Muscle of arm (tissue), 1 donor: ENCODE measurements at regions not wholly inside any gene's neighbourhood (a gene's known extent, or its start where the extent isn't known, plus 50 kb on each side); places are given as distances from the start of the nearest gene placed in this dataset.
A peak's percentile ranks its signal among the peaks of the same experiment; 100 is the strongest.
"Not testable (repeated sequence)": the region's sequence is repeated elsewhere in the genome, so short reads cannot be mapped to it uniquely, and the experiment has no call there.

ENCODE experiments used
- DNase-seq: peaks from one replicate; pipeline ENCODE4 v3.0.0-alpha.2; 2013

DNA sequence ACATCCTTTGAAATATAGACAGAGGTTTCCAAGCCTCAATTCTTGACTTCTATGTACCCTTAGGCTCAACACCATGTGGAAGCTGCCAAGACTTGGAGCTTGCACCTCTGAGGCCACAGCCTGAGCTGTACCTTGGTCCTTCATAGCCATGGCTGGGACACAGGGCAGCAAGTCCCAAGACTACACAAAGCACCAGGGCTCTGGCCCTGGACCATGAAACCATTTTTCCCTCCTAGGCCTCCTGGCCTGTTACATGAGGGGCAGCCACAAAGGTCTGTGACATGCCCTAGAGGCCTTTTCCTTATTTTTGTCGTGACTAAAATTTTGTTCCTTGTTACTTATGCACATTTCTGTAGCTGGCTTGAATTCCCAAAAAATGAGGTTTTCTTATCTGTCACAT lies 953.1 kb upstream of the ADGRL4 start:
- DNase-seq: no peak

DNA sequence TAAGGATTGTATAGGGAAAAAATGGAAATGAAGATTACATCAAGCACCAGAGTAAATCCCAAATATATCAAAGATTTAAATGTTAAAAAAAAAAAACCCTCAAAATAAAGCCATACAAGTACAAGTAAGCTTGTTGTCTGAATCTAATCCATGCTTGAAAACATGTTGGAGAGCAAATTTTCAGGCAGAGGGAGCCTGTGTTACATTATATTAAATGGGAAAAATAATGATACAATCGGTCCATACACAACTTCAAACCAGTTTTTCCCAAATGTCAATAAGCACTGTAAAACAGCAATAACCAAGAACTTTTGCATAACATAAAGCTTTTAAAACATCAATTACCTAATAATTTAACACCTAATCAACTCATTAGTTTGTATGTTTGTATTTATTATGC lies 949.4 kb upstream of the ADGRL4 start:
- peak; percentile 13 for DNase-seq

DNA sequence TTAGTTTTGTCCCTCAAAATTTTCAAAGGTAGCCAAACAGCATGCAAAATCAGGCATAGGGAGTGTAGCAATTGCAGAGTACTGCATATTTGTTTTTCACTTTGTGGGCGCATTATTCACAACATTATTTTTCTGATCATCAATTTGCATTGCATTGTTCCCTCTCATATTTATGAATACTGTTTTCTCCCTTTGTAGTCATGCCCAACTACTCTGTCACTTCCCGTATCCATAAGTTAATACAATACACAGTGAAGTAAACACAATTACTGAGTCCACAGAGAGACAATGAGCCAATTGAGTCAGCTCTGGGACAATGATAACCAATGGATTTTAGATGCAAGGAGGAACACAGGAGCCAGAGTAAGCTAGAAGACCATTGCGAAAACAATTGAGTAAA lies 944.0 kb upstream of the ADGRL4 start:
- no peak for DNase-seq

DNA sequence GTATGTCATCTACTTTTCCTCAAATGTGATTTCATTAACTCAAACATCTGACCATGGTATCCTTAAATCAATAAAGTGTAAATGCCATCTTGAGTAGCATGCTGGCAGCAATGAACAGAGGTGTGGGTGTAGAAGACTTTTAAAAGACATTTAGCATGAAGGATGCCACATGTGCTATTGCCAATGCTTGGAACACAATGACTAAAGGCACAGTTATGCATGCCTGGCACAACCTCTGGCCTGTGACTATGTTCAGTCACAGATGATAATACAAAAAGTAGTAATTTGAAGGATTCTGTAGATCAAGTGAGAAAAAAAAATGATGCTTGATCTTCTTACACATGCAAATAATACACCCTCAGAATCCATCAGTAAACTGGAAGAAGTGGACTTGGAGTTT lies 938.9 kb upstream of the ADGRL4 start:
- no peak for DNase-seq

- DNase-seq: no peak
Observed at GRCh38 chr1:79929356-79929755, 922.8 kb upstream of the ADGRL4 start.

DNA sequence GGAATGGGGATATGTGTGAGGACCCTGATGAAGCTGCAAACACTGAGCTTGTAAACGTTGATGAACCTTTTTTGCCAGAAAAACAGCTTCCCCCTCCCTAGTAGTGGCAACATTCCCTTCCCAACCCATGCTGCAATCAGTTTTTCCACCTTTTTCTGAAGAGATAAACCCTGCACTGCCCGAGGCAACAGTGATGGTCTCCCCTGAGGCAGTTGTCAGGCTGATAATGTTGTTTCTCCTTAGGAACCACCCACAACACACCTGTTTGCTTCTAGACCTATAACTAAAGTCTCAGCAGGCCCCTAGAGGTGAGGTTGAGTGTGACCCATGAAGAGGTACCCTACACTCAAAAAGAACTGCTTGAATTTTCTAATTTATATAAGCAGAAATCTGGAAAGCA lies 922.4 kb upstream of the ADGRL4 start:
- no peak for DNase-seq

DNA sequence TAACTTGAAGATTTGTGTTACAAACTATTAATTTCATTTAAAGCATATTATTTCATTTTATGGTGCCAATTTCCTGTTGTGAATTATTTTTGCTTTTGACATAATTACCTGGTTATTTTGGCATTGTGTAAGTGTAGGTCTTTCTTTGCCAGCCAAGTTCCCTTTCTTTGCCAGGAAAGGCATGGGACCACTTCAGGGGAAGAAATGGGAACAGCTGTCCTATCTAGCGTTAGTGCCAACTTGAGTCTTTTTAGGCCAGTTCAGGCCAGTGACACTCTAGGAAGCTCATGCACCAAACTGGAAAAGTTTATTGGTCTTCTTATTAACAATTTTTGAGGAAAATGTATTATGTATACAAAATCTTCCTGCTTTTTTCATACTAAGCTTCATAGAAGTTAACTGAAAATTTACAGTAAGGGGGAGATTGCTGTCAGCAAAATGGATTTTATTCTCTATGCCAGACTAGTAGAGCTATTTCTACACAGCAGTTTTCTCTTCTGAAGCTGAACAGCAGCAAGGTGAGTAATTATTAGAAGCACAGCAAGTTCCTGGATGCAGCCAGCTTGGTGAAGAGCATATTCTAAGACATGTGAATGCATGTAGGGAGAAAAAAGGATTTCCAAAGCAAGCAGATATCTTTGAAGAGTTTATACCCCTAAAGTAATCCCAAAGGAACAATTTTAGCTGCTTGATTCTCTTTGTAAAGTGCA lies 914.6 kb upstream of the ADGRL4 start:
- no peak for DNase-seq

DNA sequence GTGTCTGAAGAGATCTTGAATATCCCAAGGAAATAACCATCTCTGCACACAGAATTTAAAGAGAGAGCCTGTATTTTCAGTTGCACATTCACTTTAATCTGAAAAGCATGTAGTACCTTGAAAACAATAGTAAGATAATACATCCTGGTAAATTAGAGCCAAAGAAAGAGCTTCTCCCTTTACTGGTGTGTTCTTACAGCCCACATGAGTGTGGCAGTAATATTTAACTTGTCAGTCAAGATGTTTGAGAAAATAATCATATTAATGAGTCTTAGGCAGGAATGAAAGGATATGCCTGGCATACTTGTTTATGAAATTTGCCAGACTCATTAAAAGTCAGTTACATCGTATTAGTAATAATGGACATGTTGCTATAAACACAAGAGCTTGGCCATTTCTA lies 908.4 kb upstream of the ADGRL4 start:
- no peak for DNase-seq

GRCh38 chr1:79912813-79913212 lies 906.3 kb upstream of the ADGRL4 start:
- DNase-seq: no peak

DNA sequence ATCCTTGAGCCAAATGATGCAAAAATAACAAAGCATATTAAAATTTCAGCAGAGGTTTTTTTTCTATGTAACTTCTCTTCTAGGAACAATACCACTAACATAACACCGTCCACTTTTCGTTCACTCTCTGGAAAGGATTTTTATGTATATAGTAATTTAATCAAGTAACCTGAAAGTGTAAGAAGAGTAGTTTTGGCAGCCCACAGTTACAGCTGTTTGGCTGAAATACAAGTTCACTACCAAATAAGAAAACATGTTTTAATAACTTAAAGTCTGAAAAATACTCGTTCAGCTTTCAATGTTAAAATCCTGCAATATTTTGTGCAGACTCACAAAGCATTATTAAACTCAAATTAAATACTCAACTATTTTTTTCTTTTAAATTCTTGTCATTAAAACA lies 896.8 kb upstream of the ADGRL4 start:
- DNase-seq: peak; percentile 25

DNA sequence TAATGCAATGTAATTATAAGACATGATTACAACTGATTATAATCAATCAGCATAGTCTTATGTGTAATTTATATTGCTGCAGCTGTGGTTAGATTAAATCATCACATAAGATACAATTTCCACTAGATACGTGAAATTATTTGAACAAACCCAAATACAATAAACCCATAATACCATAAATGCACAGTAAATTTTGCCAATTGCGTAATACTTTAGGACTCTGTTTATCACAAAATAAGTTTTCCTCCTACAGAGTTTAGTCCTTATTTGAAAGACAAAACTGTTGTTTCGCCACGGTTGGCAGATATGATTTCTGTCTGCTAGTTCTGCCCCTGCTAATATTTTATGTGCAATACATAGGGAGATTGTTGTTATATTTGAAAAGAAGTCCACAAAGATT lies 895.9 kb upstream of the ADGRL4 start:
- no peak for DNase-seq

DNA sequence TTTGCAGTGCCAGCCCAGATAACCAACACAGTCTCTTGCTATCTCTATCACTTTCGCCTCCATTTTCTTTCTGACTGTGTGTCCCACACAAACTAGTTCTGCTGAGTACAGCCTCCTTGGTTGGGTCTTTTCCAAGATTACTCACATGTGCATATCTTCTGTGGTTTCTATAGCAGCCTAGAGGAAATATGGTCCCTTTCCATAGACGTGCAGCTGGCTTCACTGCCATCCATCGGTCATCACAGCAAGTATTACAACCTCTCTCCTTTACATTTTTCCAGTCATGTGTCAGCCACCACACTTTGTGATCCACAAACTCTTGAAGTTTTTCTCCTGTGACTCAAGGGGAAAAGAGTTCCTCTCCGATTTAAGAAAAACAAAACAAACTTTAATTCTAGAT lies 893.4 kb upstream of the ADGRL4 start:
- no peak for DNase-seq

- DNase-seq: no peak
Observed at GRCh38 chr1:79896140-79896539, 889.6 kb upstream of the ADGRL4 start.

GRCh38 chr1:79895573-79895972 lies 889.0 kb upstream of the ADGRL4 start:
- DNase-seq: no peak

DNA sequence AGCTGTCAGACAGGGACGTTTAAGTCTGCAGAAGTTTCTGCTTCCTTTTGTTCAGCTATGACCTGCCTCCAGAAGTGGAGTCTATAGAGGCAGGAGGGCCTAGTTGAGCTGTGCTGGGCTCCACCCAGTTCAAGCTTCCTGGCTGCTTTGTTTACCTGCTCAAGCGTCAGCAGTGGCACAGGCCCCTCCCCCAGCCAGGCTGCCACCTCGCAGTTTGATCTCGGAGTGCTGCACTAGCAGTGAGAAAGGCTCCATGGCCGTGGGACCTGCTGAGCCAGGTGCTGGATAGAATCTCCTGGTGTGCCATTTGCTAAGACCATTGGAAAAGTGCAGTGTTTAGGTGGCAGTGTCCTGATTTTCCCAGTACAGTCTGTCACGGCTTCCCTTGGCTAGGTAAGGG lies 887.6 kb upstream of the ADGRL4 start:
- DNase-seq: not testable (repeated sequence)

DNA sequence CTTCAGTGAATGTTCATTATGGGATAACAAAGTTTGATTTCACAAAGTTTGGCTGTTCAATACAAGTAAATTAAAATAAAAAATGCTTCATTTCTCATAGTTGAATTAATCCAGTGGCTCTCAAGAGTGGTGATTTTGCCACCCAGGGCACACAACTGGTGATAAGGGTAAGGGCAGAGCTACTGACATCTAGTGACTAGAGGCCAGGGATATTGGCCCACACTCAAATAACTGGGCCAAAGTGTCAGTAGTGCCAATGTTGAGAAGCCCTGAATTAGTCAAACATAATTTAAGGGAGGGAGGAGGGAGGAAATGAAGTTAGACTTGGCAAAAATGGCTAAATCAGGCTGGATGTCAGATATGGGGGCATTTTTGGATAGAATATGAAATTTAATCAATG lies 880.5 kb upstream of the ADGRL4 start:
- DNase-seq: no peak

GRCh38 chr1:79885101-79885500 lies 878.6 kb upstream of the ADGRL4 start:
- DNase-seq: no peak

DNA sequence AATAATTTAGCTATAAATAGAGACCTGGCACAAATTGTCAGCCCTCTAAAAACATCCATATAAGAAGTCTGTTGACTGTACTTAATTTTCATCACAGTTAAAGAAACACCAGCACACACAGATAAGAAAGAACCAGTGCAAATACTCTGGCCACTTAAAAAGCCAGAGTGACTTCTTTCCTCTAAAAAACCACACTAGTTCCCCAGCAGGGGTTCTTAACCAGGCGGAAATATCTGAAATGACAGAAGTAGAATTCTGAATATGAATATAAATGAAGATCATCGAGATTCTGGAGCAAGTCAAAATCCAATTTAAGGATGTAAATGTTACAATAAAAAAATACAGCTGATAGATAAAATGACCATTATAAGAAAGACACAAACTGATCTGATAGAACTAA lies 870.6 kb upstream of the ADGRL4 start:
- DNase-seq: no peak

- DNase-seq: no peak
Observed at GRCh38 chr1:79875187-79875586, 868.7 kb upstream of the ADGRL4 start.

- no peak for DNase-seq
Observed at GRCh38 chr1:79874289-79874688, 867.8 kb upstream of the ADGRL4 start.

DNA sequence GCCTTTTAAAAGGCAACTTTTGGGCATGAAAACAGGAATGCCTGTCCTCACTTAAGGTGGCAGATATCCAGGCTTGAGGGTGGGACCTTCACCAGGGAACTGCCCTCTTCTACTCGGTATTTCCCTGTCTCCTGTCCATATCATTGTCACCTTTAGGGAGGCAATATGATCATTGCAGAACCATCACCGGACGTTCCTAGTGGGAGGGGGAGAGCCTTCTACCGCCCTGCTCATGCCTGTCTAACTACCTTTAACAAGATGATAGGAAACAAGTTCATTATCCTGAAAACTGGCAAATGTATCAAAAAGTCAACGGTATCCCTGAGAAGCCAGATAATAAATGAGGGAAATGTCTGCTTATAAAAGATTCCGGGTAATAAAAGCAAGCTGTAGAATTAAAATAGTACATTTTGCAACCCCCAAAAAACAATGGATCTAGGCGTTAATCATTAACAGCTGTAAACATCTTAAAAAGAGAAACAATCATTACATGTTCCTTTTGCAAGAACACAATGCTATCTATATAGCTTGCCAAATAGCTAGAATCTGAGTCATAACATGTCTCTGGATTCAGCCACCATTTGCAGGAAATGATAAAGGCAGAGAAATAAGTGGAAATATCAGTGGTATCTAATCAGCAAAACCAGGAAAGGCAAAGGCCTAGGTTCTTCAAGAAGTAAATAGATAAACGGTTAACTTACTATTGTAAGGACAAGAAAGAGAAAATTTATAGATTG lies 852.9 kb upstream of the ADGRL4 start:
- DNase-seq: no peak

DNA sequence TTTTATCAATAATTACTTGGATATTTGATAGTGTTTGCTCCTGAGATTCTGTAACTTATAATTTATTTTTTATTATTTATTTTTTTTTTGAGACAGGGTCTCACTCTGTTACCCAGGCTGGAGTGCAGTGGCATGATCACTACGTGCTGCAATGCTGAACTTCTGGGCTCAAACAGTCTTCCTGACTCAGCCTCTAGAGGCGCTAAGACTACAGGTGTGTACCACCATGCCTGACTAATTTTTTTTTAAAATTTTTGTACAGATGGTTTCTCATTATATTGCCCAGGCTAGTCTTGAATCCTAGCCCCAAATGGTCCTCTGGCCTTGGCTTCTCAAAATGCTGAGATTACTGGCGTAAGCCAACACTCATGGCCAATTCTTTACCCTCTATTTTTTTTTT lies 845.5 kb upstream of the ADGRL4 start:
- DNase-seq: no peak

- DNase-seq: no peak
Observed at GRCh38 chr1:79849388-79849787, 842.9 kb upstream of the ADGRL4 start.

- no peak for DNase-seq
Observed at GRCh38 chr1:79848316-79848715, 841.8 kb upstream of the ADGRL4 start.
